Gastroesophageal sphincter (tissue), 4 donors: ENCODE measurements at regions not wholly inside any gene's neighbourhood (a gene's known extent, or its start where the extent isn't known, plus 50 kb on each side); places are given as distances from the start of the nearest gene placed in this dataset.

Experiments
- ATAC-seq: fragments of 150-250 bp; one replicate; pipeline ENCODE4 v1.9.1; 2016; ENCODE audit warnings: mild to moderate bottlenecking, moderate library complexity
- H3K27ac ChIP-seq, 4 donors: fragments of 200-600 bp; sonication (generic) in 3 of 4; 1 replicate in 3 of 4; 2 replicates in 1 of 4; pipeline ENCODE4 v1.5.1; 2016 to 2019
- H3K27me3 ChIP-seq: fragments of 200-600 bp; sonication (generic); one replicate; pipeline ENCODE4 v1.5.1; 2019
- H3K36me3 ChIP-seq, 2 donors: fragments of 200-600 bp; sonication (generic); one replicate each; pipeline ENCODE4 v1.5.1; 2019; ENCODE audit warnings: control low read depth in 1 of 2
- H3K4me1 ChIP-seq, 3 donors: fragments of 200-600 bp; sonication (generic); 1 replicate in 2 of 3; 2 replicates in 1 of 3; pipeline ENCODE4 v1.5.1; 2016 to 2019; ENCODE audit warnings: control low read depth in 2 of 3
- H3K4me3 ChIP-seq, 2 donors: fragments of 200-600 bp; sonication (generic); one replicate each; pipeline ENCODE4 v1.5.1; 2019; ENCODE audit warnings: mild to moderate bottlenecking in 1 of 2, moderate library complexity in 1 of 2
- H3K9me3 ChIP-seq, 3 donors: fragments of 200-600 bp; sonication (generic); one replicate each; pipeline ENCODE4 v1.5.1; 2017 to 2019; ENCODE audit warnings: control low read depth in 2 of 3
- EP300 ChIP-seq: sonication (generic); formaldehyde crosslinking; IDR thresholded peaks from one replicate; pipeline ENCODE4 v1.6.1; 2017; ENCODE audit warnings: antibody characterized with exemption, mild to moderate bottlenecking
- POLR2A ChIP-seq, 2 donors: fragments of 450-650 bp; IDR thresholded peaks; one replicate each; pipeline ENCODE4 v1.6.1; 2017; ENCODE audit warnings: antibody characterized with exemption in 2 of 2, mild to moderate bottlenecking in 2 of 2, moderate library complexity in 1 of 2
- POLR2AphosphoS5 ChIP-seq: sonication (generic); formaldehyde crosslinking; IDR thresholded peaks from one replicate; pipeline ENCODE4 v1.6.1; 2017; ENCODE audit warnings: antibody characterized with exemption
- WGBS, 2 donors: methylation state at CpG; one replicate each; pipeline ENCODE4 v1.1.5; 2018; ENCODE audit warnings: low coverage in 1 of 2; 5-methylcytosine and 5-hydroxymethylcytosine counted together
- TF ChIP-seq, protein P1 (sequence below), 4 experiments: fragments of 200-600 bp in 2 of 4; fragments of 450-650 bp in 2 of 4; sonication (generic) in 1 of 4; IDR thresholded peaks; one replicate each; pipeline ENCODE4 v1.5.1; 2017 to 2019; ENCODE audit warnings: antibody characterized with exemption in 4 of 4, mild to moderate bottlenecking in 2 of 4, moderate library complexity in 2 of 4

DNA sequence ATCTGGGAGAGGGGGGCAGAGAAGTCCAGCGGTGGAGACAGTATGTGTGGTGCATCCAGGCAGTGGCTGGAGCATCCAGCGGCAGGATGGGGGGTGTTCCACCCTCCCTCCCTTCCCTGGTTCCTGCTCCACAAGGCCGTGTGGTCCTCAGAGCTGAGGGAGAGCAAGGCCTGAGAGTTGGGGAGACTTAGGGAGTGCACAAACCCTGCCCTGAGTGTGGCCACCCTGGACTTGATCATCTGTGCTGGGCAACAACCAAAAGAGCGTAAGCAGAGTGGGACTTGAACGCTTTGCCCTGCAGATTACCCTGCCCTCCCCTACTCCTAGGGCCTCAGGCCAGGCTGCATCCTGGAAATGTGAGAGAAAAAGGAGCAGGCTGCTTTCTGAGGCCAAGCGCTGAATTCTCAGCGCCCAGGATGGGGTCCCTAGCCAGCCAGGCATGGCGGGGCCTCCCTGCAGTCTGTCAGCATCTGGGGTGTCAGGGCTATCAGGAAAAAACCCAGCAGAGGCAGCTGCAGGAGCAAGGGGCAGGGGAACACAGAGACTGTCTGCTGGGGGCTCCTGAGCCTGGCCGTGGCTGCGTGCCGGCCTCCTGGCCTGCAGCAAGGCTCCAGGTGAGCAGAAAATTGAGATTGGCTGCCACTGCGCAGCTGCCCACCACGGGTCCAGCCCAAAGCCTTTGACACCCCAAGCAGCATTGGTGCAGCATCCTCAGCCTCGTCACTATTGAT is 266.2 kb downstream of the NPHP4 start:
- Histone ChIP-seq H3K27me3 (peaks cover 13% of the 10 kb centered on the region), H3K4me3 (no peak overlapping the region), H3K36me3 (no peaks in the 10 kb centered on the region), H3K9me3 (no peaks in the 10 kb centered on the region), H3K27ac (no peak overlapping the region), H3K4me1 (peaks cover 0 to 18% (median 0%) of the 10 kb centered on the region in 3 donors)
- TF ChIP-seq EP300 (no peak), POLR2A (IDR thresholded peaks at IDR 0.05) (no peak), POLR2AphosphoS5 (no peak)
- TF ChIP-seq, protein P1, sequence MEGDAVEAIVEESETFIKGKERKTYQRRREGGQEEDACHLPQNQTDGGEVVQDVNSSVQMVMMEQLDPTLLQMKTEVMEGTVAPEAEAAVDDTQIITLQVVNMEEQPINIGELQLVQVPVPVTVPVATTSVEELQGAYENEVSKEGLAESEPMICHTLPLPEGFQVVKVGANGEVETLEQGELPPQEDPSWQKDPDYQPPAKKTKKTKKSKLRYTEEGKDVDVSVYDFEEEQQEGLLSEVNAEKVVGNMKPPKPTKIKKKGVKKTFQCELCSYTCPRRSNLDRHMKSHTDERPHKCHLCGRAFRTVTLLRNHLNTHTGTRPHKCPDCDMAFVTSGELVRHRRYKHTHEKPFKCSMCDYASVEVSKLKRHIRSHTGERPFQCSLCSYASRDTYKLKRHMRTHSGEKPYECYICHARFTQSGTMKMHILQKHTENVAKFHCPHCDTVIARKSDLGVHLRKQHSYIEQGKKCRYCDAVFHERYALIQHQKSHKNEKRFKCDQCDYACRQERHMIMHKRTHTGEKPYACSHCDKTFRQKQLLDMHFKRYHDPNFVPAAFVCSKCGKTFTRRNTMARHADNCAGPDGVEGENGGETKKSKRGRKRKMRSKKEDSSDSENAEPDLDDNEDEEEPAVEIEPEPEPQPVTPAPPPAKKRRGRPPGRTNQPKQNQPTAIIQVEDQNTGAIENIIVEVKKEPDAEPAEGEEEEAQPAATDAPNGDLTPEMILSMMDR (IDR thresholded peaks at IDR 0.05): no peak
- WGBS, 2 donors: 78 to 80% methylated on average over 1 to 3 of the region's 14 CpGs
- no peak for ATAC-seq

DNA sequence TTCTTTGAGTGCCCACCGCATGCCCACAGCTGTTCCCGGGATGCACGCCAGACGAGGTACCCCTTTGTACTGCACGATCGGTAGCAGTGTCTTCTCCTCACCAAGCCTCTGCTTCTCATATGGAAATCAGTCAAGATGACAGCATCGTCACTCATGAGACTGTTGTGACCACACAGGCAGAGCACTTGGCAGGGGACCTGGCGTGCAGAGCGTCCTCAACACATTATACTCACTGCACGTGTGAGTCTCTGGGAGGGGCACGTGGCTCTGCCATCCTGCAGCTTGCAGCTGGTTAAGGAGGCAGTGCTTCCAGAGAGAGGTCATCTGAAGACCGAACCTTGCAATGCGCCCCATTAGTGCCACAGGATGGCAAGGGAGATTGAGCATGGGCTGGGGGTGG is 266.8 kb downstream of the NPHP4 start:
- no peak overlapping the region for H3K27ac ChIP-seq
- H3K27me3 ChIP-seq: peaks cover 13% of the 10 kb centered on the region
- TF ChIP-seq EP300 (no peak), POLR2A (IDR thresholded peaks at IDR 0.05) (no peak), POLR2AphosphoS5 (no peak)
- TF ChIP-seq, protein P1 (IDR thresholded peaks at IDR 0.05): no peak
- no peak overlapping the region for H3K4me3 ChIP-seq
- H3K4me1 ChIP-seq: peaks cover 0 to 20% (median 0%) of the 10 kb centered on the region in 3 donors
- H3K9me3 ChIP-seq: no peaks in the 10 kb centered on the region
- no peaks in the 10 kb centered on the region for H3K36me3 ChIP-seq
- no peak for ATAC-seq
- WGBS, 2 donors: 81 to 85% methylated on average over 5 of the region's 13 CpGs

DNA sequence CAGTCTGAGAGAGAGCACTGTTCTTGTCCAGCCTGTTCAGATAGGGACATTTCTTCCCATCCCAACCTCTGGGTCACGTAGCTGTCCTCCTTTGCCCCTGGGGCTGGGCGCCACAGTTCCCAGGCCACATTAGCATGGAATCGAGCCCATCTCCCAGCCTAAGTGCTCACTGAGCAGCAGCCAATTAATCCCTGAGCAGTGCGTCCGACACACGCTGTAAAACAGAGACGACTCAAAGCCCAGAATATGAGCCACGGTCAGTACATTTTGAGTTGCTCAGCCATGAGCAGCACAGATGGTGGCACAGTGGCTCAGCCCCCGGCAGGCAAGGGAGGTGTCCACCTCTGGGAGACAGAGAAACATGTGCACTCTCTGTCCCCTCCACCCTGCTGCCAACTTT is 267.4 kb downstream of the NPHP4 start:
- TF ChIP-seq POLR2A (IDR thresholded peaks at IDR 0.05): no peak
- TF ChIP-seq, protein P1 (IDR thresholded peaks at IDR 0.05): no peak
- no peaks in the 10 kb centered on the region for H3K36me3 ChIP-seq
- peaks cover 0 to 22% (median 0%) of the 10 kb centered on the region in 3 donors for H3K4me1 ChIP-seq
- H3K9me3 ChIP-seq: no peaks in the 10 kb centered on the region
- H3K4me3 ChIP-seq: no peak overlapping the region
- WGBS, 2 donors: 63% methylated on average over 1 of the region's 9 CpGs; no CpG with 5 or more reads in 1 of the 2 donors
- H3K27me3 ChIP-seq: peaks cover 17% of the 10 kb centered on the region
- ATAC-seq: no peak
- no peak overlapping the region for H3K27ac ChIP-seq

DNA sequence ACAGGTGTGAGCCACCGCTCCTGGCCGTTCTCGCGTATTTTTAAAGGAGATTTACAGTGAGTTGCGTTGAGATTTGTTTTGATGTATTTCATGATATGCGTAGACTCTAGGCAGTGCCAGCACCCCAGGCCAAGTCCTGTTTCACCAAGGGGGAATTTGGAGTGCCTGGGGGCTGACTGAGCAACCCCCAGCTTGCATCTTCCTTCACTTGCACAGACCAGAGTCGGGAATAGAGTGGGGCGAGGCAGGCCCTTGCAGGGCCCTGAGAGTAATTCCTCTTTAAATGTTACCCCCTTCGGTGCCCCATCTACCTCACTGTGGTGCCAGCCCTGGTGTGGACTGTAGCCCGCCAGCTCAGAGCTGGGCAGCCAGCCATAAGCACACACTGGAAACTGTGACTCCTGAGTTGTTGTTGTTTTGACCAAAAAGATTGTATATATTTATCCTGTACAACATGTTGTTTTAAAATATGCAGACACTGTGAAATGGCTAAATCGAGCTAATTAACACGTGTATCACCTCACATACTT is 269.5 kb downstream of the NPHP4 start:
- H3K9me3 ChIP-seq: no peaks in the 10 kb centered on the region
- ATAC-seq: no peak
- H3K27ac ChIP-seq: no peak overlapping the region
- H3K27me3 ChIP-seq: peaks cover 27% of the 10 kb centered on the region
- WGBS, 2 donors: 74 to 80% methylated on average over 8 to 11 of the region's 12 CpGs
- no peaks in the 10 kb centered on the region for H3K36me3 ChIP-seq
- peaks cover 0 to 16% (median 0%) of the 10 kb centered on the region in 3 donors for H3K4me1 ChIP-seq
- TF ChIP-seq POLR2A (IDR thresholded peaks at IDR 0.05): no peak
- no peak for TF ChIP-seq POLR2AphosphoS5
- no peak for TF ChIP-seq EP300
- TF ChIP-seq, protein P1 (IDR thresholded peaks at IDR 0.05): no peak
- H3K4me3 ChIP-seq: no peak overlapping the region
